ENCODE measurements at regions not wholly inside any gene's neighbourhood (a gene's known extent, or its start where the extent isn't known, plus 50 kb on each side); places are given as distances from the start of the nearest gene placed in this dataset.

- TF ChIP-seq CTCF (IDR thresholded peaks at IDR 0.05): no peak
- H3K4me3 ChIP-seq: no peak overlapping the region
- H3K27me3 ChIP-seq: no peaks in the 10 kb centered on the region
- H3K36me3 ChIP-seq: no peaks in the 10 kb centered on the region
- no peak overlapping the region for H3K27ac ChIP-seq
- no peak for DNase-seq (ENCODE audit: low spot score in 2 of 2)
- H3K4me1 ChIP-seq: no peaks in the 10 kb centered on the region
- no peaks in the 10 kb centered on the region for H3K9me3 ChIP-seq
- intact Hi-C loops (cut with DNase I): no loop called here
These were observed 225.3 kb downstream of the ATP23 start for GRCh38 chr12:58166643-58167042.

GRCh38 chr12:58167622-58168021 is 226.3 kb downstream of the ATP23 start:
- Histone ChIP-seq H3K4me1 (no peaks in the 10 kb centered on the region), H3K27me3 (no peaks in the 10 kb centered on the region), H3K9me3 (no peaks in the 10 kb centered on the region), H3K4me3 (no peak overlapping the region), H3K36me3 (no peaks in the 10 kb centered on the region), H3K27ac (no peak overlapping the region)
- intact Hi-C loops (cut with DNase I): no loop called here
- TF ChIP-seq CTCF (IDR thresholded peaks at IDR 0.05): no peak
- no peak for DNase-seq (ENCODE audit: low spot score in 2 of 2)

GRCh38 chr12:58169826-58170225 is 228.5 kb downstream of the ATP23 start:
- intact Hi-C loops (cut with DNase I): no loop called here
- no peak for DNase-seq (ENCODE audit: low spot score in 2 of 2)
- H3K27me3 ChIP-seq: no peaks in the 10 kb centered on the region
- no peaks in the 10 kb centered on the region for H3K36me3 ChIP-seq
- no peaks in the 10 kb centered on the region for H3K9me3 ChIP-seq
- no peak overlapping the region for H3K27ac ChIP-seq
- no peak for TF ChIP-seq CTCF (IDR thresholded peaks at IDR 0.05)
- H3K4me3 ChIP-seq: no peak overlapping the region
- H3K4me1 ChIP-seq: no peaks in the 10 kb centered on the region

- TF ChIP-seq CTCF (IDR thresholded peaks at IDR 0.05): no peak
- Histone ChIP-seq H3K36me3 (no peaks in the 10 kb centered on the region), H3K4me3 (no peak overlapping the region), H3K27me3 (no peaks in the 10 kb centered on the region), H3K9me3 (no peaks in the 10 kb centered on the region), H3K27ac (no peak overlapping the region), H3K4me1 (no peaks in the 10 kb centered on the region)
- intact Hi-C loops (cut with DNase I): no loop called here
- no peak for DNase-seq (ENCODE audit: low spot score in 2 of 2)
These were observed 230.5 kb downstream of the ATP23 start for GRCh38 chr12:58171914-58172313.

- no peak overlapping the region for H3K27ac ChIP-seq
- DNase-seq (ENCODE audit: low spot score in 2 of 2): no peak
- intact Hi-C loops (cut with DNase I): no loop called here
- no peaks in the 10 kb centered on the region for H3K4me1 ChIP-seq
- no peaks in the 10 kb centered on the region for H3K27me3 ChIP-seq
- H3K9me3 ChIP-seq: no peaks in the 10 kb centered on the region
- H3K36me3 ChIP-seq: no peaks in the 10 kb centered on the region
- no peak overlapping the region for H3K4me3 ChIP-seq
- no peak for TF ChIP-seq CTCF (IDR thresholded peaks at IDR 0.05)
These were observed 231.2 kb downstream of the ATP23 start for GRCh38 chr12:58172433-58173073.

GRCh38 chr12:58174316-58174715 is 232.9 kb downstream of the ATP23 start:
- Histone ChIP-seq H3K27me3 (no peaks in the 10 kb centered on the region), H3K4me1 (no peaks in the 10 kb centered on the region), H3K36me3 (no peaks in the 10 kb centered on the region), H3K27ac (no peak overlapping the region), H3K9me3 (no peaks in the 10 kb centered on the region), H3K4me3 (no peak overlapping the region)
- no peak for DNase-seq (ENCODE audit: low spot score in 2 of 2)
- intact Hi-C loops (cut with DNase I): no loop called here
- TF ChIP-seq CTCF (IDR thresholded peaks at IDR 0.05): no peak
